ENCODE measurements at regions not wholly inside any gene's neighbourhood (a gene's known extent, or its start where the extent isn't known, plus 50 kb on each side); places are given as distances from the start of the nearest gene placed in this dataset.

DNA sequence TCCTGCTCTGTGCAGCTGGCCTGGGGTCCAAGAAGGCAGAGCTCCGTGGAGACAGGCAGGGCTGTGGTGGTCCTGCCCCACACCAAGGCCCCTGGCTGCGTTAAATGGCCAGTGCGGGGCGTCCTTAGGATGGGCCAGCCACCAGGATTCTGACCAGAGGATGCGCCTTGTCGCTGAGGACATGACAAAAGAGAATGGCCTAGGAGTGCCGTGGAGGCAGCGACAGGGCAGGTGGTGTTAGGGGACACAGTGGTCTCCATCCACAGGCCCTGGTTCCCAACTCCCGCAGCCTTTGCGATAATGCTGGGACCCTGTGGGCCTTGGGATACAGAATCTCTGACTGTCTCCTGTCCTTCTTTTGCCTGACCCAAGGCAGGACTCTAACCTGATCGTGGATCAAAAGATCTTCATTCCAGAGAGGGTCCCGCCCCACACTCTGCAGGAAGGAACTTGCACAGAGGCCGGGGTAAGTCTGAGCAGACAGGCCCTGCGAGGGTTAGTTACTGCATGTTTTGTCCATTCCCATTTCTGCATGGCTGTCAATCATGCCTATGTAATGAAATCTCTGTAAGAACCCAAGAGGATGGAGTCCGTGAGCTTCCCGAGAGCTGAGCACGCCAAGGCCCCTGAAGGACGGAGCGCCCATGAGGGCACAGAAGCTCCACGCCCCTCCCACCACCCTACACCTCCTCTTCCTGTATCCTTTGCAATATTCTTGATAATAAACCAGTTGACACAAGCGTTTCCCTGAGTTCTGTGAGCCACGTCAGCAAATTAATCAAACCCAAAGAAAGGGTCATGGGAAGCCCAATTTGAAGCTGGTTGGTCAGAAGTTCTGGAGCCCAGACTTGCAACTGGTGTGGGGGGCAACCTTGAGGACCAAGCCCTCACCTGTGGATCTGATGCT is 251.5 kb upstream of the SALL3 start:
- DNase-seq (ENCODE audit: low read depth), result no peak

DNA sequence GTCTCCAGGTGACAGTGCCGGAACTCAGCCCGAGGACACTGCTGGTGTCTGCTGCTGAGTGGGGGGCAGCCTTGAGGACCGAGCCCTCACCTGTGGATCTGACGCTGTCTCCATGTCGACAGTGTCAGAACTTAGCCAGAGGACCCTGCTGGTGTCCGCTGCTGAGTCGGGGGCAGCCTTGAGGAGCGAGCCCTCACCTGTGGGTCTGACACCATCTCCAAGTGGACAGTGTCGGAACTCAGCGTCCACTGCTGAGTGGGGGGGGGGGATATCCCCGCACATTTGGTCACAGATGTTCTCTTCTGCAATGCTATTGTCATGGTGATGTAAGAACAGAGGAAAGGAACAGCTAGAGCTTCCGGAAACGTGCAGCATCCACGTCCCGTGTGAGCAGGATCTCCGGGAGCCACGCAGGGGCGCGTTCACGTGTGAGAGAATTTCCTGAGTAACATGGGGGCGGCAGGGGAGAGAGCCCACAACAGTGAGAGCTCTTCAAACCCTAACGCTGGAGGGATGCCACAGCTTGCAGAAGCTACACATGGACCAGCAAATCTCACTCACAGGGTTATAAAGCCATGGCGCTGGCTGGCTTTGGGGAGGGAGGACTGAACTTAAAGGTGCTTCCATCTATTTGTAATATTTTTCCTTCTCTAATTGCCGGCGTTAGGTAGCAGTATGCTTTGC is 250.7 kb upstream of the SALL3 start:
- DNase-seq (ENCODE audit: low read depth), result no peak

DNA sequence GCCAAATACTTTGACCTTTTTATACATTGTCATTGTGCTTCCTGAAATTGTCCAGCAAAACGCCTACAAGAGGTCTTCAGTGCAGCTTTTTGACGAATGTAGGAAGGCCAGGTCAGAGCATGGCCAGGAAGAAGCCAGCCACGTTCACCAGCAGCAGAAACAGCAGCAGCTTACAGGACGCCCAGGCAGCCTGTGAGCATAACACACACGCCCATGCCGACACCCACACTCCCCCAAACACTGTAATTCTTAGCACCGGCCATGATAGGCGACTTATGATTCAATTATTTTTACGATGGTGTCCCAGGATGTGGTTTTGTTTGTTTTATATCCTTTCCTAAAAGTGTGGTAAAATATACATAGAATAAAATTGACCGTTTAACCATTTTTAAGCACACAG is 249.1 kb upstream of the SALL3 start:
- no peak for DNase-seq (ENCODE audit: low read depth)

GRCh38 chr18:78731016-78731397 is 248.6 kb upstream of the SALL3 start:
- DNase-seq (ENCODE audit: low read depth), result no peak

- DNase-seq (ENCODE audit: low read depth), result no peak
Measured at GRCh38 chr18:78731398-78732032, 248.1 kb upstream of the SALL3 start.

- DNase-seq (ENCODE audit: low read depth), result no peak
Measured at GRCh38 chr18:78732273-78733210, 247.1 kb upstream of the SALL3 start.

- no peak for DNase-seq (ENCODE audit: low read depth)
Measured at GRCh38 chr18:78733762-78734613, 245.6 kb upstream of the SALL3 start.

GRCh38 chr18:78734614-78734945 is 245.0 kb upstream of the SALL3 start:
- DNase-seq (ENCODE audit: low read depth), result no peak

DNA sequence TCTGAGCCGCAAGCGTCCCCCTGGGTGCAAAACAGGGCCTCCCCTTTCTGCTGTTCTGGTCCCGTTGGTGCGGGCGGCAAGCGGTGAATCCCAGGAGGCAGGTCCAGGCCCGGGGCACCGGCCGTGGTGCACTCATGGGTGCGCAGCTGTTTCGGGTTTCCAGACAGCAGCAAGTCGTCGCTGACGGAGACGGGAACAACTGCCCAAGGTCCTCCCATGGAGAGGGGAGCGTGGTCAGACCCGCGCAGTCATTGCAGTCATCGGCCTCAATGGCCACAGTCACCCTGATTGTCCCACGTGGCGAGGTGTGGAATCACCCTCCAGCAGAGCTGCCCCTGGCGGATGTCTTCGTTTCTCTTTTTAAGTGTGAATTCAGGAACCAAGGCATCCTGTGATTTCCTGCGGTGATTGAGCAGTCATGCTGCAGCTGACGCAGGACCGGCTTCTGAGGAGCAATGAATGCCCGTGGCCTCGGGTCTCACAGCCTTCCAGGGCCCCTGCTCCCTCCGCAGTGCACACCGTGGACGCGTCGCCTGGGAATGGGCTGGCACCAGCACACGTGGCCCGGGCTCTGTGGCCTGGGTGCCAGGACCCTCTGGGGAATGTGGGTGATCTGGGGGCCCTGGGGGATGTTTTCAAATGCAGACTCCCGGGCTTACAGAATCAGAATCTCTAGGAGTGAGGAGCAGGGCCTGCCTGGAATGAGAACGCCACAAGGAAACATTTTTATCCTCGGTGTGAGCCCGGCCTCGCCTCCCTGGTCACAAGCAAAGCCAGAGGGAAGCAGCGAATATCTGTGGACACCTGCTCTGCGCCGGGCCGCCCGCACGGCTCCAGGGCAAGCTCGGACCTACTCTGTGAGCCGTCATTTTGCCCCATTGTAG is 244.2 kb upstream of the SALL3 start:
- DNase-seq (ENCODE audit: low read depth), result no peak

DNA sequence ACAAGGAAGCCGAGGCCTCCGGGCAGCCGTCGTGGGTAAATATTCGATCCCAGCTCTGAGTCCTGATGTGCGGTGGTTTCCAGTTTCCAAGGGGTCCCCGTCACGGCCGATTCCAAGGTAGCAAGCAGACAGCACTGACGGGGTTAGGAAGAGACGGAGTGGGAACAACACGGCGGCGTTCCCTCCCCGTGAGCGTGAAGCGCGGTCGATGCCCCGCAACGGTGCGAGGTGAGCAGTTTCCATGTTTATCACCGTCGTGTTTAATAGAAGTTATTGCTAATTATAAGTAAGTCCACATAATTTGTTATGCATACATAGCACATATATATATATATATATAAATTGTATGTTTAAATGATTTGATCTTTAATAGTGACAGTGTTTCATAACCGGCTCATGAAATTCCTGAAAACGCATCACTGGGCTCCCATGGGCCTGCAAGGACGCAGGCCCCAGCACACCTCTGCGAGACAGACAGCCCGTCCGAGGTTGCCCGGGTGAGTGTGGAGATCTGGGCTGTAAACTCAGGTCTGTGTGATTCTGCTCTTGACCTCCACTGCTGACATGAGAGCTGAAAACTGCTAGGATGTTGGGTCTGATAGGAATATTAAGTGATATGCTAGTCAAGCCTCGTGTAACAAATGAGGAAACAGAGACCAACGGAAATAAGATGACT is 243.5 kb upstream of the SALL3 start:
- DNase-seq (ENCODE audit: low read depth), result no peak

- DNase-seq (ENCODE audit: low read depth), result no peak
Measured at GRCh38 chr18:78737006-78737915, 242.4 kb upstream of the SALL3 start.

DNA sequence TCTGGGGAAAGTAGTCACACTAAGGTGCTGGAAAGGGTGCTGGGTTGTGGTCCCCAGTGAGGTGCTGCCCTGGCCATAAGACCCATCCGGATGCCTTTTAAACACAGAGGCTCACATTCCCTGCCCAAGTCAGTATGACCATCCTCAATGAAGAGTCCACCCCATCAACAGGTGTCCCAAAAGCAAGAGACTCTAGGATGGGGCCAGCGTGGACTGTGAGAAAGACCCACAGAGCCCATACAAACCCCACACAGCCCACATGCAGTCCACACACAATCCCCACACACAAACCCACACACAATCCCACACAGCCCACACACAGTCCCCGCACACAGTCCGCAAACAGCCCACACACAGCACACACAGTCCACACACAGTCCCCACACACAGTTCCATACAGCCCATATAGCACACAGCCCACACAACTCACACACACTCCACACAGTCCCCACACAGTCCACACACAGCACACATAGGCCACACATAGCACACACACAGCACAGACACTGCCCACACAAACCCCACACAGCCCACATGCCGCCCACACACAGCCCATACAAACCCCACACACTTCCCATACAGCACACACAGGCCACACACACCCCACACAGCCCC is 241.4 kb upstream of the SALL3 start:
- DNase-seq (ENCODE audit: low read depth), result no peak

GRCh38 chr18:78739115-78739514 is 240.5 kb upstream of the SALL3 start:
- DNase-seq (ENCODE audit: low read depth), result no peak

DNA sequence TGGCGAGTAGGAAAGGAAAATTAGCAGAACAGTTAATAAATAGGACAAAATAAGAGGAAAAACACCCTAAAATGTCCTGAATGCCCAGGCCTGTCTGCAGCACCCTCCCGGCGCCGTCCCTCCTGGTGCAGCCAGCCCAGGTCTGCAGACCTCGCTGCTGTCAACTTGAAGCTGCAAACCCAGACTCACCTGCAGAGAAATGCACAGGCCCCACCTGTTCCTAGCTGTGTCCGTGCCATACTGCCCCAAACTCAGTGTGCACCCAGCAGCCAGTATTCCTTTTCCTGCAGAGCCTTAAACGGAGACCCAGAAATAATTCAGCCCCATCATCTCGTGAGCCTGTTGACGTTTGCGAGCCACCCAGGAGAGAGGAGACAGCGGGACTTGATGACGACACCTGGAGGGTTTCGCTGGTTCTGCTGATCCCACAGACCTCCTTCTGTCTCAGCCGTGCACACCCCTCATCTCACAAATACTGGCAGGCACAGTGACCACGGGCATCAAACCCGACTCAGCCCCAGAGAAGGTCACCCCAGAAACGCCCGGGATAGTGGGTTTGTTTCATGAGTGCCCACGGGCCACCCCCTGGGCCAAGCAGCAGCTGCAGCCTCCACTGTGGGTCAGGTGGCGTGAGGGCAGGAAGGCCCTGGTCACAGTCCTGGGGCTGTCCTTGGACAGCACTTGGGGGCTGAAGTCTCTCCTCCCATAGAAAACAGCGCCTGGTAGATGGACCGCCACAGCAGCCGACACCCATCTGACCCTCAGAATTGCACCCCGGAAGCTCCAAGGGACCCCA is 239.5 kb upstream of the SALL3 start:
- no peak for DNase-seq (ENCODE audit: low read depth)

DNA sequence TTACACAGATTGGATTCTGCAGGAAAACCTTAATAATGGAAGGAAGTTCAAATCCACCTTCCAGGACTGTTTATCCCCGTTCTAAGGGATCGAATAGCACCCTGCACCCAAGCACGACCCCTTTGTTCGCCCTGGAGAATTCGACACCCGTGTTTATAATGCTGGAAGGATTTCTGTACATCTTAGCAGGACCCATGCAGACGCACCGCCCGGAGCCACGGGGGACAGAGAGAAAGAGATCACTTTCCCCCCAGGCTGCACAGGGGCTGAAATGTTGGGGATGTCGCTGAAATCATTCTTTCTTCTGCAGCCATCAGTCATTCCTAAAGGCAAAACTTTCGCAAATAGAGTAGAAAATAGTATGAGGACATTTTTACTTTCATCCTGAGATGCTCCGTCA is 238.7 kb upstream of the SALL3 start:
- DNase-seq (ENCODE audit: low read depth), result no peak

- no peak for DNase-seq (ENCODE audit: low read depth)
Measured at GRCh38 chr18:78741381-78742217, 238.0 kb upstream of the SALL3 start.
